Loucy (cell line): ENCODE measurements at regions not wholly inside any gene's neighbourhood (a gene's known extent, or its start where the extent isn't known, plus 50 kb on each side); places are given as distances from the start of the nearest gene placed in this dataset.

Source experiments
- CTCF ChIP-seq: fragments of 200-600 bp; sonication (generic); conservative IDR thresholded peaks from 2 replicates; pipeline ENCODE4 v1.5.1; 2014; ENCODE audit warnings: mild to moderate bottlenecking, antibody characterized with exemption, low read length
- EZH2phosphoT487 ChIP-seq: fragments of 200-600 bp; IDR thresholded peaks from 2 replicates; pipeline ENCODE4 v1.6.1; 2018; ENCODE audit warnings: antibody characterized with exemption, mild to moderate bottlenecking, moderate library complexity, borderline replicate concordance

GRCh38 chr16:87201052-87201451, 116.1 kb downstream of the C16orf95 start:
- TF ChIP-seq CTCF (no peak), EZH2phosphoT487 (no peak)
